Pulmonary artery endothelial cell (primary cell): ENCODE measurements at regions not wholly inside any gene's neighbourhood (a gene's known extent, or its start where the extent isn't known, plus 50 kb on each side); places are given as distances from the start of the nearest gene placed in this dataset.

ENCODE experiments used
- DNase-seq: peaks from one replicate; pipeline ENCODE4 v3.0.0-alpha.2; 2011; ENCODE audit warnings: low read depth, low spot score

DNA sequence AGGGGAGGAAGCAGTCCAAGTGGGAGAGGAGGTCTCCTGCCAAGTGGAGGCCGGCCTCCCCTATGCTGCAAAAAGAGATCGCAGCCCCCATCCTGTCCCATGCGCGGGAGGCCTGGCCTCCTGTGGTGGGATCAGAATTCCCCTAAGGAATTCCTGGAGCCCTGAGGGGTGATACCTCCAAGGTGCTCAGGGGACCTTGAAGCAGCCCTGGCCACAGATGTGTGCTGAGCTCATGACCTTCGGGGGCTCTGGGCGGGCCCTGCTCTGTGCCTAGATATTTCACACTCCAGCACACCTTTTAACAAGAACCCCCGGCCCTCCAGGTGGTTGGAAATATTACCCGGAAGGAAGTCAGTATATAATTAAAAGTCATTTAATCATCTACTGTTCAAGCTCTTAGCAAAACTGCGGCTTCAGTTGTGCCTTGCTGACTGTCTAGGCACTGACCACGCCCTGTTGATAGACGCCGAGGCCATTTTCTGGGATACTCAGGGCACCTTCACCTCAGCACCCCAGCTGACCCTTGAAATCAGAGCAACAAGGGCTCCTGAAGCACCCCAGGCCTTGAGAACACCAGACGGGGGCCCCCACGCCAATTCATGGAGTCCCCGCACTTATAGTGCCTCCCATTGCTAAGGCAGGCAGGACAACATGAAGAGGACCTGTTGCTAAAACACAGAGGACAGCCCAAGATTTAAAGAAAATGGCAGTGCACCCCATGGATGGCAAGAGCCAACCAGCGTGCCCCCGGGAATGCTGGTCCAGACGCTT lies 119.1 kb downstream of the NDUFA10 start:
- no peak for DNase-seq

DNA sequence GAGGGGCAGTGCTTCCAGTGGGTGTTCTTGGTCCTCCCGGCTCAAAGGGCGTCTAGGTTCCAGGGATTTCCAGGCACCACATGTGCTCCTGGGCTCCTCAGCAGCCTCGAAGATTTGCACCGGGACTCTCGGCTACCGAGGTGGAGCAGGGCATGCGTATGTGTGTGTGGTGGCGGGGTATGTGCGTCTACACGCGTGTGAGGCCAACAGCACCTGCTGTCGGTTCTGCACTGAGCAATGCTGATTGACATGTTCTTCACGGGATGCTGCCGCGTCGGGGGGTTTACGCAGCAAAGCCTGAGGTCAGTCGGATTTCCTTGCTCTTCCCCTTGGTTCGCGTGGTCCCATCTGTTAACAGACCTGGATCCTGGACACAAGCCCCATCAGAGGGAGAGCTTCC lies 119.8 kb downstream of the NDUFA10 start:
- no peak for DNase-seq

DNA sequence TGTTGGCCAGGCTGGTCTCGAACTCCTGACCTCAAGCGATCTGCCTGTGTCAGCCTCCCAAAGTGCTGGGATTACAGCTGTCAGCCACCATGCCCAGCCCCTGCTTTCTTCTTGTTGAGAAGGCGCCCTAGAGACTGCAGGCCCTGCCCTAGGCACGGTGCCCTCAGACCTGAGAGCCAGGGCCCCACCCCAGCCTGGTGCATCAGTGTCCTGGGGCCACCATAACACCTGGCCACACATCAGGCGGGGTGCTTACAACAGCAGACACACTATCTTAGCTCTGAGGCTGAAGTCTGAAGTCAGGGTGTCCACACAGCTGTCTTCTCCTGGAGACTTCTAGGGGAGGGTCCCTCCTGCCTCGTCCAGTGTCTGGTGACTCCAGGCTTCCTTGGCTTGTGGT lies 120.6 kb downstream of the NDUFA10 start:
- no peak for DNase-seq

DNA sequence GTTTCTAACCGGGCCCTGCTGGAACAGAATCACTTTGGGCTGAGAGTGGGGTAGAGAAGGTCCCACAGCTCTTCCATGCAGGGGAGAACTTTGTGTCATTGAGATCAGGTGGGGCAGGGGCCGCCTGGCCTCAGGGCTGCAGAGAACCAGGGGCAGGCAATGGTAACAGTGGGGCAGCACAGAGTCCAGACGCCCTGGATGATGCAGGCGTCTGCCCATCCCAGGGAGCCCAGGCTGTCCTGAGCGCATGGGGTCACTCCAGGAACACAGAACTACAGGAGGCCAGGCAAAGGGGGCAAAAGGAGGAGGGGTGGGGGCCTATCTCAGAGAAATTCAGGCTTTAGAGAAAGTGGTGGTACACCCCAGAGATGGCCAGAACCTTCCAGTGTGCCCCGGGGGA lies 121.3 kb downstream of the NDUFA10 start:
- no peak for DNase-seq

DNA sequence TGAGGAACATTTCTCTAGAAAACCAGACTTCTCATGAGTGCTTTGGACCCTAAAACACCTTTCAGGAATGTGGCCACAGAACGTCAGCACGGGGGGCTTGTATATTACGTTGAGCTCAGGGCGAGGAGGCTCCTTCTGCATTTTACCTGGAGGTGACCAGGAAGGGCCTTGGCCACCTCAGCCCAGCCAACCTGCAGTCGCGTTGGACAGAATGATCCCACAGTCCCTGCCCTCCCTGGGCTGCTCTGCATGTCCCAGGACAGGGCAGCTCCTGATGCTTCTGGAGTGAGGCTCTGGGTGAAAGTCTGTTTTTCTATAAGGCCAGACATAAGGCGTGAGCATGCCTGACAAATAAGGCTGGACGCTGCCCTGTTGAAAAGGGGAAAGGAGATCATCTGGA lies 121.9 kb downstream of the NDUFA10 start:
- no peak for DNase-seq

DNA sequence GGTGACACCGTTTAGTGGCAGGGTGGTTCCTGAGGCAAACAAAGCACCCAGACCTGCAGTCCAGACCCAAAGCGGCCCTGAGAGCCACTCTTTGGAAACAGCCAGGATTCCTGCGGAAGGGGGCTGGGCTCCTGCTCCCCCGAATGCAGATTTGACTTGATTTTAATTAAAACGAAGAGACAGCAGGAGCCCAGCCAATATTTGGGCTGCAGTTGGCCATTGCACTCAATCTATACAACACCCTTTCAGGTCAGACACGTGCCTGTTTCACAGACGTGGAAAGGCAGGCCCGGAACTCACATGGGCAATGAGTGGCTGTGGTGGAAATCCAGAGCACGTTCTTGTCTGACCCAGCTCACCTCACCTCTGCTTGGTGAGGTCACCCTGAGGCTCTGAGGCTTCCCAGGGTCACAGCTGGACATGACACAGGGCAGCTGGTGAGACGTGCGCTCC lies 122.4 kb downstream of the NDUFA10 start:
- DNase-seq: no peak

DNA sequence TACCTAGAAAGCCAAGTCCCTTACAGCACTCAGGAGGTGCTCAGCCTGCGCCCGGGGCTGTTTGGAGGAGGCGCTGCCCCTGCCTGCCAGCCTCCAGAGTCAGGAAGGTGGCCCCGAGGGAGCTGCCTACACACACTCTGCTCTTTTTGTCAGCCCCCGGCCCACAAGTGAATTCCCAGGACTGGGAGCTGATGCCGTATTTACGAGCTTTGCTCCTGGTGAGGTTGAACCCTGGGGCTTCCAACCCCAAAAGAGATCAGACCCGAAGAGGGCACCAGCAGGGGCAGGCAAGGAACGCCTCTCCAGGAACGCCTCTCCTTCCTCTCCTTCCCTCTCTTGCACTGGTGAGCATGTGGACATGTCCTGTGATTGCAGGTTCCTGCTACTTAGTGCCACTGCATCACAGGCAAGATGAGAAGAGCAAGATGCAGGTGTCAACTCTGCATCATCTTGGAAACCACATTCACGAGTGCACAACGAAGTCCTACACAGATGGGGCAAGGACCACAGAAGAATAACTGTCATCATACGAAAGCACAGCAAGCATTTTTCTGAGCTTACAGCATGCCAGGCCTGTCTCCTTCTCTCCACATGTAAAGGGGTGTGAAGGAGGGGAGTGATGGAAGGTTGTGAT lies 126.7 kb downstream of the NDUFA10 start:
- no peak for DNase-seq

DNA sequence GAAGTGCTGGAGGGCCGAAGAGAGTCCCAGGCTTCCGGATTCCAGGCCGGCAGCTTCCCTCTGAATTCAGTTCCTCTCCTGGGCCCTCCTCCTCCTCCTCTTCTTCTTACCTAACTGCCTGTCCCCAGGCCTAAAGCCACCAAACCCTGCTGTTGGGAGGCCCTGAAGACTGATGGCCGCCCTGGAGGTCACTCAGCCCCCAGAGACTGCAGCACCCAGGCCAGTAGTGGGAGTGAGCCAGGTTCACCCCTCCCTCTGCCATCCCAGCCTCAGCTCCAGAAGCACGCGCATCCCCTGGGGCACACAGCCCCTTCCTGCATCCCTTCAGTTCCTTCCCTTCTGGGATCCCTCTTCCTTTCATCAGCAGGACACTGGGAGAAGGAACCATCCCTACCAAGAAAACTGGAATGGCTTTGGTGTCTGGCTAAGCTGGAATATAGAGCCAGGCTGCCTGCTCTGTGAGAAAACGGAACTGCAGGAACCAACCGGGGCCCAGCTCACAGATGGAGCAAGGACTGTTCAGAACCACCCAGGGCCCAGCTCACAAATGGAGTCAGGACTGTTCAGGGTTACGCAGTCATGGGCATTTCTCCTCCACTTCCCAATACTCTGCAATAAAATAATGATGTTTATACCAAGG lies 127.4 kb downstream of the NDUFA10 start:
- no peak for DNase-seq

DNA sequence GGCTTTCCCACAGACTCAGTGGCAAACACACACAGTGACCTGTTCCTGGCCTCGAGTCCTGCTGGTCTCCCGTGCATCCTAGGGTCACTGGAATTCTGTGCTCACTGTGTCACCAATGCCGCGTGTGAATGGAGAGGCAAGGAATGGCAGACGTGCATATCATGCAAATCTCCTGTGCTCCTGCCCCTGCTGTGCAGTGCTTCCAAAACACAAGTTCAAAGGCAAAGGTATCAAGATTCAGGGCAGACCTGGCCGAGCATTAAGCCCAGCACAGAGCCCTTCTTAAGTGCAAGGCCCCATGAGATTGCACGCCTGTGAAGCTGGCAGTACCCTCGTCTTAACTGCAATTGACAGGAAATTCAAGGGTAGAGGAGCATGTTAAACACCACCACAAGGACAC lies 129.1 kb downstream of the NDUFA10 start:
- DNase-seq: no peak

DNA sequence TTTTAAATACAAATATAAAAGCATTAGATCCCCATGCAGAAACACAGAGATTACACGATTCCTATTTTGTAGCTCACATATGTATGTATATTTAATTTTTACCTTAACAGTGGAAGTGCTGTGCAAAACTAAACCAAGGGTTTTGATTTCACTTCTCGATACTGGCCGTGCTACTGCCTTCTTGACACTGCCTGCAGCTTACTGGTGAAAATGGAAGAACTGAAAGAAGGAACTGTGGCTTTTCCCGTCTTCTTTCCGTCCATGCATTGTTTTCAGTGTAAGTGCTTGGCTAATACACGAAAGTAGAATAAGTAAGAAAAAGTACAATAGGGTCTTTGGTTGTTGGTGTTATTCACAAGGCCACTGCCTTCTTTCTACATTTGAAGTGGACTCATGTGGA lies 129.5 kb downstream of the NDUFA10 start:
- DNase-seq: no peak

DNA sequence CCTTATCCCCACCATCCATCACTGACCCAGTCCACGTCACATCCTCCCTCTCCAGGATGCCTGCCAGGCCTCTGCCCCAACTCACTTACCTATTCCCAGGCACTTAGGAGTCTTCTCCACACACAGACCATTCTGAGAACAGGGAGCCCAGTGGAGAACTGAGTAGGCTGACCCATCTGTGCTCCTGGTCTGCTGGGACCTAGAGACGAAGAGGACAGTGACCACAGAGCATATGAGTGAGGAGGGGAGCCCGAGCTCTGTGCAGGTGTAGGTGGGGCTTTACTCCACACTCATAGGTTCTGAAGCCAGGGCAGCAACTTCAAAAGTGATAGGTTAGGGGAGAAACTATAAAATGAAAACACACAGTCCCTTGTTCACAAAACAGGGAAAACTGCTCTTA lies 130.0 kb downstream of the NDUFA10 start:
- DNase-seq: no peak

DNA sequence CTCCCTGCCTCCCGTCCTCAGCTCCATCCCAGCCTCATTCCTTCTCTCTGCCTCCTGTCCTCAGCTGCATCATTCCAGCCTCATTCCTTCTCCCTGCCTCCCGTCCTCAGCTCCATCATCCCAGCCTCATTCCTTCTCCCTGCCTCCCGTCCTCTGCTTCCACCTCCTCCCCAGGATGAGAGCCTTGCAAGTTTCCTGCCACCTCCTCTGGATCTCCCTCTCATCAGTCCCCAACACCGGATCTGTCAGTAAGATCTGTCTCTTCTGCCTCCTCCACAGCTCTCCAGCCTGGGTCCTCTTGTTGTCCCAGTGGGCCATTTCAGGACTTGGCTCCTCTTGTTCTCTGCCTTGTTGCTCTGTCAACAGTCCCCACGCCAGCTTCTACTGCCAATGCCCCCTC lies 130.9 kb downstream of the NDUFA10 start:
- DNase-seq: no peak

DNA sequence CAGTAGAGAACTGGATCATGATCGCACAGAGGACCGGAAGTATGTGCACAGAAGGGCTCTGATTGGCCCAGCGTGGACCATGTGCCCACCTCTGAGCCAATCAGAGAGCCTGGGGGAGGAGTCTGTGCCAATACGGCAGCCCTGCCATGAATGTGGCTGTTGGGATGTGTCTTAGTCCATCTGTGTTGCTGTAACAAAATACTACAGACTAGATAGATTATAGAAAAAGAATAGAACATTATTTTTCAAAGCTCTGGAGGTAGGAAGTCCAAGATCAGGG lies 132.0 kb downstream of the NDUFA10 start:
- DNase-seq: no peak

DNA sequence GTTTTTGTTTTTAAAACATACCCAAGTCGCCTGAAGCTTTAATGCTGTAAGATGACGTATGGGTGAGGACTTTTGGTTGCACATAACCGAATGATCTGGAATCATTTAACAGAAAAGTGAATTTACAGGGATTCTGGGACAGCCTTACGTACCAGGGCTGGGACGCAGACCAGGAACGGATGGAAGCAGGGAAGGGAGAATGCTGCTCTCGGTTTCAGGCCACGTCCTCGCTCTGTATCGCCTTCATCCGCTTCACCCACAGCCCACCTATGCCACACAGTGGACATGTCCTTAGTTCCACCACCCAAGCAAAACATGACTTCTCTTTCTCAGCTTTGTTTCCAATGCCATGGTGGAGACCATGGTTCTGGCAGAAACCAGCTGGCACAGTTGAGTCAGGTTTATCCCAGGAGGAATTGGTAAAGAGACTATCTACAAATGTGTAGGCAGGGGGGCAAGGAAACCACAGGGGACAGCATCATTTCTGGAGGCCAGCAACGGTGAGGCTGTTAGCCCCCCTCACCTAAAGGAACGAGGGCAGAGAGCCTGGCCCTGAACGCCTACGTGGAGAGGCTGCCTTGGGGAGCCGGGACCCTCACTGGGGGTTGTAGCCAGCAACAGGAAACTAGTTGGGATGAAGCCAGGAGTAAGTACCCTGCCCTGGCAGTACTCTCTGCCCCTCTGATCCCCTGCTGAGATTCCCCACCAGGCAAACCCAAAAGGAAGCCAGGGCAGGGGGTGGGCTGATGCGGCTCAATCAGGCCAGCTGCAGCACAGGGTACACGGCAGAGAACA lies 132.5 kb downstream of the NDUFA10 start:
- no peak for DNase-seq

DNA sequence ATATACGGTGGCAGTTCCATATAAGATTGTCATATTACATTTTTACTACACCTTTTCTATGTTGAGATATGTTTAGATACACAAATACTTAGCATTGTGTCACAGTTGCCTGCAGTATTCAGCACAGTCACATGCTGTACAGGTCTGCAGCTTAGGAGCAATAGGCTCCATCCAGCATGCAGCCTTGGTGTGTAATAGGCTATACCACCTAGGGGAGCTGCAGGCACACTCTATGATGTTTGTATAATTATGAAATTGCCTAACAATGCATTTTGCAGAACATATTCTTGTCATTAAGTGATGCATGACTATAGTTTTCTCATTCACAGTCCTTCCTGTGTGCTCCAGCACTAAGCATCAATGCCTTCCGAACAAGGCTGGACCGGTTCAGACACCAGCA lies 133.4 kb downstream of the NDUFA10 start:
- no peak for DNase-seq

DNA sequence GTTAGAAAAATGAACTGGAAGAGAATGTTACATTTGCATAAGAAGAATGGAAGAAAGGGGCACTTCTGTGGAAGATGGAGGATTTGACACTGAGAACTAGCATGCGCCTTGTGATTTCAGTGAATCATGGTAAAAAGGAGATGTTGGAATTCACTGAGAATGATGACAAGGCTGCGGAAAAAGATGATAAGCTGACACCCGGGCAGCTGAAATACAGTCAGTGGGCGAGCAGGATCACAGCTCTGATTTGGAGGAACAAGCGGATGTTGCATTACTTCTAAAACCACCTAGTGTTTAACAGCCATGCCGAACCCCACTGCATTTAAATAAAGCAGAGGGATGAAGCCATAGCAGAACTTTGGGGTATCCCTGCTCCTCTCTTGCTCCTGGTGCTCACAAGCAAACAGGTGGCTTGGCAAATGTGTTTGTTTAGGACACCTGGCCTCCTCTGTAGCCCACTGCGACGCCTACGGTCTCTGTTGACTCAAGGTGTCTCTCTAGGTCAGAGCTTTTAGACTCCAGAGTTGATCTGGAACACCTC lies 134.9 kb downstream of the NDUFA10 start:
- no peak for DNase-seq

DNA sequence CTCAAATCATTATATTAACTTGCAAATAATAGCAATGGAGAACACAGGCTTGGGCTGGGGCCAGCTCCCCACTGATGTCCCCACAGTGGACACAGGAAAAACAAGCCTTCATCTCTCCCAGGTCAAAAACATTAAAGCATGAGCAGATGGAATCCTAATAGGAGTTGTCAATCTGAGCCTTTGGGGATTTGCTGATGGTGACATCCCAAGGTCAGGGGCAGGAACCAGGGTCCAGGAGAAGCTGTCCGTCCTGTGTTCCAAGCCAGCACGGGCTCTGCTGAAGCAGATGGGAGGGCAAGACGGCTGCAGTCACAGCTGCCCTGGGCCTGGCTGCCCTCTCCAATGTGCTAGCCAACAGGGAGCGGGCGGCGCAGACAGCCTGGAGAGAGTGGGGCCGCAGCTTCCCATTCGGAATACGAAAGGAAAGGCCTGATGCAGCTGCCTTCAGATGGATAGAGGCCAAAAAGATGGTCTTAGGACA lies 135.5 kb downstream of the NDUFA10 start:
- no peak for DNase-seq

DNA sequence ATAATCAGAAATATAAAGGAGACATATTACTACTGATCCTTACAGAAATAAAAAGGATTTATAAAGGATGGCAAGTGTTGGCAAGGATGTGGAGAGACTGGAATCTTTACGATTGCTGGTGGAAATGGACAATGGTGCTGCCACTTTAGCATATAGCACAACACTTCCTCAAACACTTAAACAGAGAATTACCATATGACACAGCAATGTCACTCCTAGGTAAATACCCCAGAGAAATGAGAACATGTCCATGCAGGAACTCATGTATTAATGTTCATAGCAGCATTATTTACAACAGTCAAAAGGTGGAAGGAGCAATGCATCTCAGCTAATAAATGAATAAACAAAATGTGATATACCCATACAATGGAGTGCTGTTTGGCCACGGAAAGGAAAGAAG lies 137.5 kb downstream of the NDUFA10 start:
- no peak for DNase-seq

DNA sequence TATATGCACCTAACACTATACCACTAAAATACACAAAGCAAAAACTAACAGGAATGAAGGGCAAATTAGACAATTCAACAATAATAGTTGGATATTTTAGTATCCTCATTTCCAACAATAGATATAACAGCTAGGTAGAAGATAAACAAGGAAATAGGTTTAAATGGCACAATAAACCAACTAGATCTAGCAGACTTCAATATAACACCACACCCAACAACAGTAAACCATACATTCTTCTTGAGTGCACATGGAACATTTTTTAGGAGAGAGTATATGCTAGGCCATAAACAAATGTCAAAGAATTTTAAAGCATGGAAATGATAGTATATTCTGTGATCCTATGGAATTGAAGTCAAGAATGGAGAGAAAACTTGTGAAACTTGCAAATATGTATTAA lies 138.4 kb downstream of the NDUFA10 start:
- no peak for DNase-seq

DNA sequence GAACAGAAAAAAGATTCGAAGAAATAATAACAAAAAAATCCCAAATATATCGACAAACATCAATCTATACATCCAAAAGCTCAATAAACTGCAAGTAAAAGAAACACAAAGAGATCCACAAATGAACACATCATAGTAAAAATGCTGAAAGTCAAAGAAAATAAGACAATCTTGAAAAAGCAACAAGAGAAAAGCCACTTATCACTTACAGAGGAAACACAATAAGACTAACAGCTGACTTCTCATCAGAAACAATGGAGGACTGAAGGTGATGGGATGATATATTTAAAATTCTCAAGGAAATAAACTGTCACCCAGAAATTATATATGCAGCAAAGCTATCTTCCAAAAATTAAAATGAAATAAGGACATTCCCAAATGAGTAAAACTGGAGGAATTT lies 140.3 kb downstream of the NDUFA10 start:
- no peak for DNase-seq

DNA sequence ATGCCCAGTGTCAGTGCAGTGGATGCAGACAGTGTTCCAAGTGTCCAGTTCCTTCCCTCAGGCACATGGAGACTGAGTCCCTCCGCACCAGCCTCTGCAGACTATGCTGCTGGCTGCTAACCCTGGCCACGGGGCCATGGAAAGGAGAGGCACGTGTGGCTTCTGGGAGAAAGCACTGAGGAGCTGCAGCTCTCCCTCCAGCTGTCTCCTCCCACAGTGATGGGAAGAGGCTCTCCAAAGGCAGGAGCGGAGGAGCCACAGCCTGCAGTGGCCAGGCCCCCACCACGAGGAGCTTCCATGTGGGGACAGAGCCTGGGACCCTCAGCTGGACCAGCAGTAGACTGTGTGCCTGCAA lies 141.1 kb downstream of the NDUFA10 start:
- no peak for DNase-seq
